ENCODE measurements at regions not wholly inside any gene's neighbourhood (a gene's known extent, or its start where the extent isn't known, plus 50 kb on each side); places are given as distances from the start of the nearest gene placed in this dataset.

- Histone ChIP-seq H3K27ac (no peak overlapping the region), H4K20me1 (ENCODE audit: insufficient read depth) (no peaks in the 10 kb centered on the region), H3K4me2 (ENCODE audit: unreplicated experiment) (no peak overlapping the region), H3K9me2 (ENCODE audit: insufficient read depth) (no peaks in the 10 kb centered on the region; the same call in 1 of the 2 replicates), H3K27me3 (replicated peaks; ENCODE audit: insufficient read depth) (no peaks in the 10 kb centered on the region), H2AFZ (no peak overlapping the region), H3K9ac (no peak overlapping the region), H3K9me3 (ENCODE audit: low read depth) (peaks cover 2% of the 10 kb centered on the region), H3K79me2 (ENCODE audit: insufficient read depth) (no peaks in the 10 kb centered on the region), H3F3A (ENCODE audit: insufficient read depth) (no peaks in the 10 kb centered on the region), H3K4me3 (no peak overlapping the region), H3K36me3 (ENCODE audit: low read depth) (no peaks in the 10 kb centered on the region), H3K4me1 (ENCODE audit: insufficient read depth) (no peaks in the 10 kb centered on the region)
- WGBS, 2 experiments (ENCODE audit: low coverage in 1 of 2, low lambda C conversion rate in 2 of 2, missing lambda C conversion rate in 2 of 2), result 53 to 60% methylated on average over 1 of the region's 1 CpG
- no peak for DNase-seq
- TF ChIP-seq EZH2 (IDR thresholded peaks at IDR 0.05; ENCODE audit: insufficient read depth, poor library complexity, severe bottlenecking) (no peak), EZH2phosphoT487 (IDR thresholded peaks at IDR 0.05; ENCODE audit: insufficient read depth, low read depth) (no peak)
- in situ Hi-C loops (cut with MboI), result no loop called here
These were observed 93.1 kb upstream of the TRPC7 start for GRCh38 chr5:136458481-136458880.

- Histone ChIP-seq H3K27me3 (replicated peaks; ENCODE audit: insufficient read depth) (no peaks in the 10 kb centered on the region), H3K36me3 (ENCODE audit: low read depth) (no peaks in the 10 kb centered on the region), H3K4me2 (ENCODE audit: unreplicated experiment) (no peak overlapping the region), H2AFZ (no peak overlapping the region), H3K9me3 (ENCODE audit: low read depth) (peaks cover 2% of the 10 kb centered on the region), H3K79me2 (ENCODE audit: insufficient read depth) (no peaks in the 10 kb centered on the region), H3K9ac (no peak overlapping the region), H4K20me1 (ENCODE audit: insufficient read depth) (no peaks in the 10 kb centered on the region), H3F3A (ENCODE audit: insufficient read depth) (no peaks in the 10 kb centered on the region), H3K9me2 (ENCODE audit: insufficient read depth) (no peaks in the 10 kb centered on the region; the same call in 1 of the 2 replicates), H3K27ac (no peak overlapping the region), H3K4me1 (ENCODE audit: insufficient read depth) (no peaks in the 10 kb centered on the region), H3K4me3 (no peak overlapping the region)
- DNase-seq, result peak; percentile 4
- 0 to 3% methylated on average over 2 of the region's 2 CpGs for whole genome bisulfite sequencing, 2 experiments (ENCODE audit: low coverage in 1 of 2, low lambda C conversion rate in 2 of 2, missing lambda C conversion rate in 2 of 2)
- in situ Hi-C loops (cut with MboI), result no loop called here
- TF ChIP-seq EZH2 (IDR thresholded peaks at IDR 0.05; ENCODE audit: insufficient read depth, poor library complexity, severe bottlenecking) (no peak), EZH2phosphoT487 (IDR thresholded peaks at IDR 0.05; ENCODE audit: insufficient read depth, low read depth) (no peak)
These were observed 92.2 kb upstream of the TRPC7 start for GRCh38 chr5:136457390-136458013.

GRCh38 chr5:136455409-136455808, 90.1 kb upstream of the TRPC7 start:
- H3K36me3 ChIP-seq (ENCODE audit: low read depth), result no peaks in the 10 kb centered on the region
- no peaks in the 10 kb centered on the region for H3K79me2 ChIP-seq (ENCODE audit: insufficient read depth)
- in situ Hi-C loops (cut with MboI), result no loop called here
- no peak overlapping the region for H3K9ac ChIP-seq
- H3F3A ChIP-seq (ENCODE audit: insufficient read depth), result no peaks in the 10 kb centered on the region
- WGBS, 2 experiments (ENCODE audit: low coverage in 1 of 2, low lambda C conversion rate in 2 of 2, missing lambda C conversion rate in 2 of 2), result 78 to 95% methylated on average over 1 of the region's 1 CpG
- no peak overlapping the region for H3K4me3 ChIP-seq
- H3K27me3 ChIP-seq (replicated peaks; ENCODE audit: insufficient read depth), result no peaks in the 10 kb centered on the region
- H4K20me1 ChIP-seq (ENCODE audit: insufficient read depth), result no peaks in the 10 kb centered on the region
- peaks cover 2% of the 10 kb centered on the region for H3K9me3 ChIP-seq (ENCODE audit: low read depth)
- no peaks in the 10 kb centered on the region for H3K4me1 ChIP-seq (ENCODE audit: insufficient read depth)
- no peaks in the 10 kb centered on the region; the same call in 1 of the 2 replicates for H3K9me2 ChIP-seq (ENCODE audit: insufficient read depth)
- H2AFZ ChIP-seq, result no peak overlapping the region
- H3K4me2 ChIP-seq (ENCODE audit: unreplicated experiment), result no peak overlapping the region
- no peak overlapping the region for H3K27ac ChIP-seq
- DNase-seq, result no peak
- TF ChIP-seq EZH2phosphoT487 (IDR thresholded peaks at IDR 0.05; ENCODE audit: insufficient read depth, low read depth), result no peak
- no peak for TF ChIP-seq EZH2 (IDR thresholded peaks at IDR 0.05; ENCODE audit: insufficient read depth, poor library complexity, severe bottlenecking)

- H3K79me2 ChIP-seq (ENCODE audit: insufficient read depth), result no peaks in the 10 kb centered on the region
- H2AFZ ChIP-seq, result no peak overlapping the region
- no peak overlapping the region for H3K4me3 ChIP-seq
- no peaks in the 10 kb centered on the region for H4K20me1 ChIP-seq (ENCODE audit: insufficient read depth)
- WGBS, 2 experiments (ENCODE audit: low coverage in 1 of 2, low lambda C conversion rate in 2 of 2, missing lambda C conversion rate in 2 of 2), result 38 to 39% methylated on average over 4 of the region's 4 CpGs
- H3K9me3 ChIP-seq (ENCODE audit: low read depth), result no peaks in the 10 kb centered on the region
- no peak for DNase-seq
- H3K9ac ChIP-seq, result no peak overlapping the region
- H3K36me3 ChIP-seq (ENCODE audit: low read depth), result no peaks in the 10 kb centered on the region
- no peak overlapping the region for H3K4me2 ChIP-seq (ENCODE audit: unreplicated experiment)
- no peaks in the 10 kb centered on the region for H3F3A ChIP-seq (ENCODE audit: insufficient read depth)
- in situ Hi-C loops (cut with MboI), result no loop called here
- no peaks in the 10 kb centered on the region; the same call in 1 of the 2 replicates for H3K9me2 ChIP-seq (ENCODE audit: insufficient read depth)
- no peak overlapping the region for H3K27ac ChIP-seq
- H3K4me1 ChIP-seq (ENCODE audit: insufficient read depth), result no peaks in the 10 kb centered on the region
- no peak for TF ChIP-seq EZH2phosphoT487 (IDR thresholded peaks at IDR 0.05; ENCODE audit: insufficient read depth, low read depth)
- no peak for TF ChIP-seq EZH2 (IDR thresholded peaks at IDR 0.05; ENCODE audit: insufficient read depth, poor library complexity, severe bottlenecking)
- H3K27me3 ChIP-seq (replicated peaks; ENCODE audit: insufficient read depth), result no peaks in the 10 kb centered on the region
These were observed 88.8 kb upstream of the TRPC7 start for GRCh38 chr5:136453986-136454758.
